EL (cell line): ENCODE measurements at regions not wholly inside any gene's neighbourhood (a gene's known extent, or its start where the extent isn't known, plus 50 kb on each side); places are given as distances from the start of the nearest gene placed in this dataset.

Source experiments
- DNase-seq: peaks from one replicate; pipeline ENCODE4 v3.0.0-alpha.2; 2016

- DNase-seq, result no peak
Measured at GRCh38 chr13:34589581-34589980, 352.5 kb upstream of the NBEA start.

GRCh38 chr13:34591129-34591528 lies 350.9 kb upstream of the NBEA start:
- DNase-seq, result no peak

GRCh38 chr13:34591900-34592529 lies 350.1 kb upstream of the NBEA start:
- DNase-seq, result no peak

- no peak for DNase-seq
Measured at GRCh38 chr13:34593658-34594057, 348.4 kb upstream of the NBEA start.

- DNase-seq, result no peak
Measured at GRCh38 chr13:34594507-34594906, 347.6 kb upstream of the NBEA start.

DNA sequence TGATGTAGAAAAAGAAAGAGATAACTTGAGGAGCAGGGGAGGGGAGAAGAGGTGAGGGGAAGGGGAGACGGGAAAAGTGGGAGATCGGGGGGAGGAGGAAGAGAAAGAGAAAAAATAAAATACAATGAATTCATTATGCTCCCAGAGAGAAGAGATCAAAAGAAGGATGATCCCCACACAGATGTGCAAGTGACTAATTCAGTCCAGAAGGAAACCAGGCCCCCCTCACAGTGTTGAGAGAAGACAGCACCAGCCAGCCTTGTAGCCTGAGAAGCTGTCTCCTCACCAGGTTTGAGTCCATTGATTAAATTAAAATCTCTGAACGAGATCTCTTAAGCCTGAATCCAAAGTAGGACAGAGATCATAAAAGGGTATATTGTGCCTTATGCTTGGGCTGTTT lies 333.7 kb upstream of the NBEA start:
- no peak for DNase-seq

- no peak for DNase-seq
Measured at GRCh38 chr13:34611671-34612070, 330.4 kb upstream of the NBEA start.

GRCh38 chr13:34617473-34618083 lies 324.5 kb upstream of the NBEA start:
- DNase-seq, result no peak

GRCh38 chr13:34618654-34619053 lies 323.4 kb upstream of the NBEA start:
- DNase-seq, result no peak

GRCh38 chr13:34619326-34619725 lies 322.7 kb upstream of the NBEA start:
- DNase-seq, result no peak

DNA sequence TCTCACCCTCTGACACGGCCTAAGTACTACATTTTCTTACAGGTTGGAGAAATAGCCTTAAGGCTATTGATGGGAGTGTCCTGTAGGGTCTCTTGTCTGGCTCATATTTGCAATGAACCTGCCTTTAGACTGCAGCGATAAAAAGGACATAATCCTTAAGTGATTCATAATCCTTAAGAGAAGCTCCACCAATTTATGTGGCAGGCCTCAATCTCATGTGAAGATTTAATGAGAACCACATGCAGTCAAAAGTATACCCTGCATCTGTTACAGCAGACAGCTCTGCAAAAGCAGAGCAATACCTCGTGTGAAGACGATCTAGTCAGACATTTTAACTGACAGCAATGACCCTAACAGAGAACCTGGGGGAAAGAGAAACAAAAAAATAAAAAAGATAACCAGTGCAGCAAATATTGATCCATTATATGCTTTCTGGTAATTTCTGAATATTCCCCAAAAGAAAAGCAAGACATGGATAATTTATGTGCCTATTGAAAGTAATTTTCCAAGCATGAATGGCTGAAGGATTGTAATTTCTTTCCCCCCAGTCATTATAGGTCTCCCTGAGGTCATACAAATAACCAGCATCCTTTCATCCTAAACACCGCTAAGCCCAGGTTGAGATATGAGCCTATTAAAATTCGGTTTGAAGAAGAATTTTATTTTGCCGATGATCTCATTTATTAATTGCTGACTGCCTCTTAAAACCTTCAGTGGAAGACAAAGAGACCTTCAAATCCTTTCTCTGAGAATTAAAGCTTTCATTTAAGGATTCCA lies 321.8 kb upstream of the NBEA start:
- no peak for DNase-seq

DNA sequence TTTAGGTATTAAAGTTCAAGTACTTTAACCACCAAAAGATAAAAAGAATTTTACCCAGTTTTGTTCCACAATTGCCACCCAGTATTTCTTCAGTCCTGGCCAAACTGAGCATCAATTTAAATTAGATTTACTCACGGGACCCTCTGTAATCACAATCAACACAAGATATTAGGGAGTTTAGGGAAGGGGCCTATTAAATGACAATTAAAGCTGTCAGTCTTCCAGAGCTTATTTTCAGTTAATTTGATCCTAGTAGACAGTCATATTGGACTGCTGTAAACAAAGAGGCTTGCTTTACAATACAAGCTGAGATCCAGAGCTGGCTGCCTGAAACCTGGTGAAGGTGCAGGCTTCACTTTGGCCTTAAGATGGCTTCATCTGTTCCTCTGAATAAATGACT lies 321.2 kb upstream of the NBEA start:
- DNase-seq, result no peak

GRCh38 chr13:34623331-34623730 lies 318.7 kb upstream of the NBEA start:
- DNase-seq, result no peak

DNA sequence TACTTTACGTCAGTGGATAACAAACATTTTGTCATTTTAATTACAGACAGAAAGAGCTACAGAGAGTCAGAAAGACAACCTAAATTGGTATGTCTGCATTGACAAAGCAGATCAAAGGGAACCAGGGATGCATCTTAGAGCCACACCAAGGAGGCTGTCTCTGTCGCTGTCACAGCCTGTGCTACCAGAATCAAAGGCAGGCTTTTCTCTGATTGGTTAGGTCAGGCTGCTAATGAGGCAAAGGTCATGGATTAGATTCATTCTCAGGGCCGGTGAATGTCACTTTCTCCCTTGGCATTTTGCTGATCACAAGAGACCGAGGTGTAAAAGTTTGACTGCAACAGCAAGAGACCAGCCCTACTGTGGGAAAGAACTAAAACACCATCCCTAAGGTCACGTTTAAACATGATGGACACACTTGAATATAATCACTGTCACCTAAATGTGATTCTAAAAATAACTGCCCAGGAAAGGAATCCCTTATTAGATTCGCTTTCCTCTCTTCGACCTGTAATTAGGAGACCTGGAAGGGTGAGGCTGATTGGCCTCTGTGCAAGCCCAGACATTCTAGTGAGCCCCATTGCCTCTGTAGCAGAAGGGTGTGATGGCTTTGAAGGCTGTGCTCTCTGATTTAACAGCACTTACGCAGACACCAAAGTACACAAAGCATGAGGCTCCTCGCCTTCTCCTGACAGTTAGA lies 314.4 kb upstream of the NBEA start:
- DNase-seq, result no peak

DNA sequence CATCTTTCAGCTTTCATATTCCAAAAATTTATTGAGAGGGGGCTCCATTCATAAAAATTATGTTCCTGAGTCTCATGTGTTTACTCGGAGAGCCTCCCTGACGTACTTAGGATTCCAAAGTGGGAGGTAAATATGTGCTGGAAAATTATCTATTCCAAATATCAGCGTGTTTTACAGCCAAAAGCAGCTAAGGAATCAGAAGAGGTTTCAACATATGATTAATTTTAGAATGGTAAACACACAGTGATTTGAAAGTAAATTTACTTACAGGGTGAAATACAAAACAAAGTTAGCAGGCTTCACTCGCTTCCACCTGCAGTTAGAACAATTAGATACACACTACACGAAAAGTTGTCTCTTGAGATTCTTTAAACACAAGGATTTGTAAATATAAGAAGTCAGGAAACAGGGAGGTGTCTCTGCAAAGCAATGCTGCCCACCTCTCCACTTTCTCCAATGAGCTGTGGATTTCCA lies 313.8 kb upstream of the NBEA start:
- no peak for DNase-seq

- DNase-seq, result no peak
Measured at GRCh38 chr13:34634448-34634847, 307.6 kb upstream of the NBEA start.

- DNase-seq, result no peak
Measured at GRCh38 chr13:34637138-34637537, 304.9 kb upstream of the NBEA start.

GRCh38 chr13:34637636-34638035 lies 304.4 kb upstream of the NBEA start:
- no peak for DNase-seq

DNA sequence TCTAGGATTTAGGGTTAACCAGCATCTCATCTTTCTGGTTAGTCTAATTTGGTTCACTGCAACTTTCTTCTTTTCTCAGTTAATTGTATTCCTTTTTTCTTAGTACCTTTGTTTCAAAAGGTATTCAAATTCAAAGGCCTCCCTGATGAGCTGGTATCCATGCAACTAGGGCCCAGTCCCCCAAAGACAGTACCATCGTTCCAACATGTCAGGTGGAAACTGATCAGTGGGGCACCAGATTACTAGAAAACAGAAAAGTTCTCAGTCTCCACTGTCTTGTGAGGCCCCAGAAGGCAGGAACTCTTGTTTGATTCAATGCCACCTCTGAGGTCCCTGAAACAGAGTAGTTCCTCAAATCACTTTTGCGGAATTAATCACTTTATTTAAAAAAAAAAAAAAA lies 303.2 kb upstream of the NBEA start:
- DNase-seq, result no peak

DNA sequence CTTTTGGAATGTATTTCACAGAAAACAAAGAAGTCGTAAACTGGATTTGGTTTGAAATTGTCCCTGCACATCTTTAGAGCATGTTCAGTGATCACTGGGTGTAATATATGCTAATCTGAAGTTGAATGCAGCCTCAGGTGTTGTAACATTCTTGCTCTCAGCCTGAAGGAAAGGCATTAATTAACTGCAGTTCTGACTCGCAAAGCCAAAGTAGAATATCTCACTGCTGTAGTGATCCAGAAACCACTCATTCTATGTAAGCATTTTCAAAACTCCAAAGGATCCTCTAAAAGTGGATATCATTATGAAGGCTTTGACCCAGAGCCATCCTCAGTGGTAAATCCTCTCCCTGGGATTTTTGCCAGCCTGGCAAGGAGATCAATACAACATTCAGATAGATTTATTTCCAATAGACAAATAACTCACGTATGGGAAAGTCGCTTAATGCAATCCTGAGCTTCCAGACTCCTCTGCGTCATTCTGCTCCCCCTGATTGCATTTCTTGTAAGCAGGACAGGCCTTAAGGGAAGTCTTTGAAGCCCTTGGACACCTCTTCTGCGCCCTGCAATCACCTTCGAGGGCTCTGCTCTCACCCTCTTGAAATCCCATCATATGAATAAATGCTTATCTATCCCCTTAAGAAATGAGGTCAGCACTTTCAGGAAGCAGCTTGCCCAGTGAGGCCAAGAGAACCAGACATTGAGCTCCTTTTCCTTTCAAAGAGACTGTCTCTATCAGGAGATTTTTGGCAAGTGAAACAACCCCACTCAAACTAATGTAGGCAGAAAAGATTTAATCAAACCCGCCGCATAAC lies 301.7 kb upstream of the NBEA start:
- no peak for DNase-seq

DNA sequence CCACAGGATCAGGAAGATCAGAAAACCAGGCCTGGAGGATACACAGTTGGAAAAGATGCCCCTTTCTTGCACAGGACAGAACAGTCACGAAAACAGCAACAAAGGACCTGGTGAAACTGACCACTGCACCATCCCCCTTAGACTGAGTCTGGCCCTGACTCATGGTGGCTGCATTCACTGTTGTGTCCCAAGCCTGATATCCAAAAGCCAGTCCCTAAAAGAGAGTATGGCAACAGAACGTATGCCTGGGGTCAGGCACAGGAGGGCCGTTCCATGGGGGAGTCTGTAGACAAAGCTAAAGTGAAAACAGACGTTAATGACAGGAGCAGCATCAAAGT lies 301.1 kb upstream of the NBEA start:
- no peak for DNase-seq

DNA sequence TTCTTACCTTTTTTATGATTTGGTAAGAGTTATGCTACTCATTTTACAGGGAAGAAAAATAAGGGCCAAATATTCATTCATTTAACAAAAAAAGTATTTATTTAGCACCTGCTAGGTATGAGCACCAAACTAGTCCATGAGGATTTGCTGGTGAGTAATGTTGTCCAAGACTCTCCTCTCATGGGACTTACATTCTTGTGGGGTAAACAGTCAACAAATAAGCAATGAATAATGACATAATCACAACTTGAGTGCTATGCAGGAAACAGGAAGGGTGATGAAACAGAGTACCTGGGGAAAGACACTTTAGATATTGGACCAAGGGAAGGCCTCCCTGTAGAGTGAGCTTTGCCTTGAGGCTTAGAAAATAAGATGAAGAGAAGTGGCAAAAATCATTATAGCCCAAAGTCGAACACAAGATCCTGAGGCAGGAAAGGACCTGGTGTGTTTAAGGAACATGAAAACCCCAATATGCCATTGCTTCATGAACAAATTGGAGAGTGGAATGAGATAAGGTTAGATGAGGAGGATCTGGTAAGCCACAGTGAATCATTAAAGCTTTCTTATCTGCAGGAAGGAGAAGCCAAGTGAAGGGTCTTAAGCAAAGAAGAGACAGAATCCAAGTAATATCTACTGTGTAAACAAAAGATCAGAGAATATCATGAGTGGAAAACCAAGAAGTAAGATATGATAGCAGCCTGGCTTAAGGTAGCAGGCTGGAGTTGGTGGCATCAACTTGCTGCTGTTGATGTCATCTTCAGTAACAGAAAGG lies 294.5 kb upstream of the NBEA start:
- no peak for DNase-seq
